ENCODE measurements at regions not wholly inside any gene's neighbourhood (a gene's known extent, or its start where the extent isn't known, plus 50 kb on each side); places are given as distances from the start of the nearest gene placed in this dataset.

DNA sequence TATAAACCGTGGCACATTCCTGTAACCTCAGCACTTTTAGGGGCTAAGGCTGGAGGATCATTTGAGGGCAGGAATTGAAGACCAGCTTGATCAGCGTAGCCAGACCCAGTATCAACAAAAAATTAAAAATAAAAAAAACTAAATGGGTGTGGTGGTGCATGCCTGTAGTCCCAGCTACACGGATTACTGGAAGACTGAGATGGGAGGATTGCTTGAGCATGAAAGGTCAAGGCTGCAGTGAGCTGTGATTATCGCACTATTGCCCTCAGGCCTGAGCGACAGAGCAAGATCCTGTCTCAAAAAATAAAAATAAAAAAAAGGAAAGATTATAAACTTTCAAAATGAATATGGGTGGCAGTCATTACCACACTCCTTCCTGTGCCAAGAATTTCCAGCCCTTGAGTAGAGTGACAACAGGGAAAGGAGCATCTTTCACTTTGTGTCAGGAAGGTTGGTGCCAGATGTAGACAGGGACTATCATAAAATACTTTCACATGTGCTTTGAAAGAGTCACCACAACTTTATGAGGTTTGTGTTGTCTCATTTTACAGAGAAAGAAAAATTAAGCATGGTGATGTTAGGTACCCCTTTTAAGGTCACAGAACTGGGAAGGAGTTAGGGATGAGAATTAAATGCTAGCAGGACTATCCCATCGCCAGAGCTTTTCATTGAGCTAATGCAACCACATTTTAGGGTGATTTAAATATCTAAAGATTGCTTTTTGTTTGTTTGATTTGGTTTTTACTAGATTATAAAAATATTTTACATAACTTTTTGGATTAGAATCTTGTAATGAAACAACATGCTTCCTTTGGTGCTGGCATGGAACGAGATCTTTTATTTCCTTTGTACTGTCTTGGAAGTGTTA lies 1617.4 kb upstream of the ACVR2A start:
- Histone ChIP-seq H3K36me3 (no peaks in the 10 kb centered on the region), H3K9me3 (no peaks in the 10 kb centered on the region), H3K4me3 (no peak overlapping the region), H3K4me1 (ENCODE audit: insufficient read depth) (peaks cover 2% of the 10 kb centered on the region), H3K27ac (no peak overlapping the region), H3K27me3 (no peaks in the 10 kb centered on the region)
- TF ChIP-seq, protein P1, sequence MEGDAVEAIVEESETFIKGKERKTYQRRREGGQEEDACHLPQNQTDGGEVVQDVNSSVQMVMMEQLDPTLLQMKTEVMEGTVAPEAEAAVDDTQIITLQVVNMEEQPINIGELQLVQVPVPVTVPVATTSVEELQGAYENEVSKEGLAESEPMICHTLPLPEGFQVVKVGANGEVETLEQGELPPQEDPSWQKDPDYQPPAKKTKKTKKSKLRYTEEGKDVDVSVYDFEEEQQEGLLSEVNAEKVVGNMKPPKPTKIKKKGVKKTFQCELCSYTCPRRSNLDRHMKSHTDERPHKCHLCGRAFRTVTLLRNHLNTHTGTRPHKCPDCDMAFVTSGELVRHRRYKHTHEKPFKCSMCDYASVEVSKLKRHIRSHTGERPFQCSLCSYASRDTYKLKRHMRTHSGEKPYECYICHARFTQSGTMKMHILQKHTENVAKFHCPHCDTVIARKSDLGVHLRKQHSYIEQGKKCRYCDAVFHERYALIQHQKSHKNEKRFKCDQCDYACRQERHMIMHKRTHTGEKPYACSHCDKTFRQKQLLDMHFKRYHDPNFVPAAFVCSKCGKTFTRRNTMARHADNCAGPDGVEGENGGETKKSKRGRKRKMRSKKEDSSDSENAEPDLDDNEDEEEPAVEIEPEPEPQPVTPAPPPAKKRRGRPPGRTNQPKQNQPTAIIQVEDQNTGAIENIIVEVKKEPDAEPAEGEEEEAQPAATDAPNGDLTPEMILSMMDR (IDR thresholded peaks at IDR 0.05) = no peak
- DNase-seq = no peak
- intact Hi-C loops (cut with DNase I) = no loop called here
- 63 to 71% (median 70%) methylated on average over 7 of the region's 7 CpGs for WGBS, 3 donors

DNA sequence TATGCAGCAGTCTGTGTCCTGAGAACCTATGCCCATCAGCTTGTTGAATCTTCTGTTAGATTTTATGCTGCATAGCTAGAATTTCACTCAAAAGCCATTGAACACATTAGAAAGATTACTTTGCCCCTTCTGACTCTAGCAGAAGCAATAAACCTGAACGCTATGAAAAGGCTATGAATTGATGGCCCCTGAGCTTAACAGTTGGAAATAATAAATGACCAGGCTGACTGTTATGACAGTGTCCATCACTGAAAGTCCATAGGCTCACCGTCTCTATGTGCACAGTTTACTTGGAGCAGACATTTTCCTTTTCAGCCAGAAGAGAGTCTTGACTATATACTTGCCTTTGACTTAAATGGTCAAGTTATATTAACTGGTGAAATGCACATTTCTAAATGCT lies 1618.8 kb upstream of the ACVR2A start:
- TF ChIP-seq, protein P1 (IDR thresholded peaks at IDR 0.05) = no peak
- TF ChIP-seq POLR2A (IDR thresholded peaks at IDR 0.05) (no peak), EP300 (IDR thresholded peaks at IDR 0.05) (no peak)
- WGBS, 3 donors = 93 to 98% (median 97%) methylated on average over 2 of the region's 2 CpGs
- H3K4me3 ChIP-seq = no peak overlapping the region
- intact Hi-C loops (cut with DNase I) = no loop called here
- no peaks in the 10 kb centered on the region for H3K36me3 ChIP-seq
- H3K9me3 ChIP-seq = no peaks in the 10 kb centered on the region
- DNase-seq = no peak
- no peak overlapping the region for H3K27ac ChIP-seq
- no peaks in the 10 kb centered on the region for H3K27me3 ChIP-seq
- H3K4me1 ChIP-seq (ENCODE audit: insufficient read depth) = peaks cover 2% of the 10 kb centered on the region

DNA sequence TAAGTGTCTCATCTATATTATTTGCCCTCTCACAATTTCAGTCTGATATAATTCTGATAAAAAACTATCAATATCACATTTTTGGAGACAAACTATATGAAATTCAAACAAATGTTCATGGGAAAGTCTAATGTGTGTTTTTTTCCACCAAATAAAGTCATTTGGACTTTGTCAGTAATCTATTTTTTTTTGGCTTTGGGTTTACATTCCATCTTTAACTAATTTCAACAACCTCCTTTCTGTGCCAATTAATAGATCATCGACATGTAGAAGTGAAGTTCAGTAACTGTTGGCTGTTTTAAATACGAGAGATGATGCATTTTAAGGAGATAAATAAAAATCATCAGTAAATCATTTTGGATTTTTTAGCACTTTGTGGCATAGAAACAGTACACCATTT lies 1623.0 kb upstream of the ACVR2A start:
- no peak overlapping the region for H3K4me3 ChIP-seq
- H3K4me1 ChIP-seq (ENCODE audit: insufficient read depth) = no peaks in the 10 kb centered on the region
- no peaks in the 10 kb centered on the region for H3K36me3 ChIP-seq
- TF ChIP-seq EP300 (IDR thresholded peaks at IDR 0.05) (no peak), POLR2A (IDR thresholded peaks at IDR 0.05) (no peak)
- TF ChIP-seq, protein P1 (IDR thresholded peaks at IDR 0.05) = no peak
- H3K27ac ChIP-seq = no peak overlapping the region
- WGBS, 3 donors = 51 to 61% (median 59%) methylated on average over 2 of the region's 2 CpGs
- H3K9me3 ChIP-seq = no peaks in the 10 kb centered on the region
- no peak for DNase-seq
- no peaks in the 10 kb centered on the region for H3K27me3 ChIP-seq
- intact Hi-C loops (cut with DNase I) = no loop called here

DNA sequence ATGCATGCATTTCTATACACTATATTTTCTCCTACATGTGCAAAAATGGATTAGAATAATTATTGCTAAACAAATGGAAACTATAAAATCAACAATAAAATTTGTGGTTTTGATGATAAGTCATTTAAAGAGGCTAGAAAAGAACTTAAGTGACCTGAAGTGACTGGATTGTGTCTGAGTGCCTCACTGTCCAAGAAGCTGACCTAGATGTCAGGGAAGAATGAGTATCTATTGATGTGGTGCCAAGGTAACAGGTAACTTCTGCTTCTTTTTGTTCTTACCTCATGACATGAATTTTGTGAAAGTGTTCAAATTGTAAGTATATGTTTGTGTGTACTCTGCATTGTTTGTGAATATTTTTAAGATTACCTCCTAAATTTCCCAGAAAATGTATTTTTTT lies 1623.9 kb upstream of the ACVR2A start:
- TF ChIP-seq, protein P1 (IDR thresholded peaks at IDR 0.05) = no peak
- TF ChIP-seq EP300 (IDR thresholded peaks at IDR 0.05) (no peak), POLR2A (IDR thresholded peaks at IDR 0.05) (no peak)

More for the DNA sequence above, 1623.9 kb upstream of the ACVR2A start:
- intact Hi-C loops (cut with DNase I) = no loop called here
- no peak overlapping the region for H3K27ac ChIP-seq
- no peaks in the 10 kb centered on the region for H3K4me1 ChIP-seq (ENCODE audit: insufficient read depth)
- H3K4me3 ChIP-seq = no peak overlapping the region
- H3K9me3 ChIP-seq = no peaks in the 10 kb centered on the region
- no peaks in the 10 kb centered on the region for H3K27me3 ChIP-seq
- no peak for DNase-seq
- no peaks in the 10 kb centered on the region for H3K36me3 ChIP-seq
